Smooth muscle cell (in vitro differentiated cells): ENCODE measurements at regions not wholly inside any gene's neighbourhood (a gene's known extent, or its start where the extent isn't known, plus 50 kb on each side); places are given as distances from the start of the nearest gene placed in this dataset.
"Not testable (repeated sequence)": the region's sequence is repeated elsewhere in the genome, so short reads cannot be mapped to it uniquely, and the experiment has no call there.

Experiments
- DNase-seq: peaks from one replicate; lab custom pipeline; 2025; ENCODE audit not compliant: unreplicated experiment; lab: John Stamatoyannopoulos, UW
- H2AFZ ChIP-seq: fragments of 200-600 bp; sonication (generic); 2 replicates; pipeline ENCODE4 v1.6.0; 2016; ENCODE audit warnings: antibody characterized with exemption, low read depth, mild to moderate bottlenecking
- H3F3A ChIP-seq: fragments of 200-600 bp; sonication (generic); 2 replicates; pipeline ENCODE4 v1.6.0; 2017; ENCODE audit warnings: antibody characterized with exemption, low read depth
- H3K27ac ChIP-seq: fragments of 200-600 bp; sonication (generic); 2 replicates; pipeline ENCODE4 v1.5.1; 2016; ENCODE audit warnings: low read depth, mild to moderate bottlenecking
- H3K27me3 ChIP-seq: fragments of 200-600 bp; sonication (generic); 2 replicates; pipeline ENCODE4 v1.6.1; 2016; ENCODE audit warnings: low read depth, mild to moderate bottlenecking
- H3K36me3 ChIP-seq: fragments of 200-600 bp; sonication (generic); 2 replicates; pipeline ENCODE4 v1.5.1; 2016; ENCODE audit warnings: low read depth
- H3K4me1 ChIP-seq: fragments of 200-600 bp; sonication (generic); 2 replicates; pipeline ENCODE4 v1.5.1; 2016; ENCODE audit warnings: low read depth
- H3K4me2 ChIP-seq: fragments of 200-600 bp; sonication (generic); 2 replicates; pipeline ENCODE4 v1.6.0; 2016; ENCODE audit warnings: mild to moderate bottlenecking
- H3K4me3 ChIP-seq: fragments of 200-600 bp; sonication (generic); 2 replicates; pipeline ENCODE4 v1.5.1; 2016; ENCODE audit warnings: mild to moderate bottlenecking
- H3K79me2 ChIP-seq: fragments of 200-600 bp; sonication (generic); 2 replicates; pipeline ENCODE4 v1.6.0; 2016; ENCODE audit warnings: low read depth, mild to moderate bottlenecking
- H3K9ac ChIP-seq: fragments of 200-600 bp; sonication (generic); 2 replicates; pipeline ENCODE4 v1.6.0; 2016; ENCODE audit warnings: low read depth
- H3K9me3 ChIP-seq: fragments of 200-600 bp; sonication (generic); replicated peaks from 2 replicates; pipeline ENCODE4 v1.5.1; 2016; ENCODE audit warnings: low read depth
- H4K20me1 ChIP-seq: fragments of 200-600 bp; sonication (generic); 2 replicates; pipeline ENCODE4 v1.6.0; 2016; ENCODE audit warnings: low read depth
- CTCF ChIP-seq: fragments of 200-600 bp; sonication (generic); IDR thresholded peaks from 2 replicates; pipeline ENCODE4 v1.5.1; 2017; ENCODE audit warnings: borderline replicate concordance, mild to moderate bottlenecking, antibody characterized with exemption; ENCODE audit not compliant: insufficient read depth, poor library complexity, severe bottlenecking
- WGBS: methylation state at CpG from one replicate; pipeline ENCODE4 v1.1.7; 2016; ENCODE audit warnings: low lambda C conversion rate; 5-methylcytosine and 5-hydroxymethylcytosine counted together

- Histone ChIP-seq H3K4me1 (no peaks in the 10 kb centered on the region), H4K20me1 (no peaks in the 10 kb centered on the region), H2AFZ (no peak overlapping the region), H3K4me3 (no peak overlapping the region), H3K27ac (no peak overlapping the region), H3F3A (no peaks in the 10 kb centered on the region), H3K27me3 (no peaks in the 10 kb centered on the region), H3K9ac (no peak overlapping the region), H3K9me3 (no peaks in the 10 kb centered on the region), H3K36me3 (no peaks in the 10 kb centered on the region), H3K4me2 (no peak overlapping the region), H3K79me2 (no peaks in the 10 kb centered on the region)
- TF ChIP-seq CTCF, result no peak
- DNase-seq, result no peak
- 89% methylated on average over 8 of the region's 8 CpGs for WGBS
Measured at GRCh38 chr4:55272589-55272988, 73.5 kb upstream of the SRD5A3 start.

- H3K27ac ChIP-seq, result no peak overlapping the region
- no peak for TF ChIP-seq CTCF
Measured at GRCh38 chr4:55277011-55277410, 69.0 kb upstream of the SRD5A3 start.

GRCh38 chr4:55278316-55278715 lies 67.7 kb upstream of the SRD5A3 start:
- Histone ChIP-seq H3K9me3 (peaks cover 2% of the 10 kb centered on the region), H3K36me3 (no peaks in the 10 kb centered on the region), H2AFZ (no peak overlapping the region), H3K79me2 (no peaks in the 10 kb centered on the region), H3K4me1 (no peaks in the 10 kb centered on the region), H4K20me1 (no peaks in the 10 kb centered on the region), H3K27me3 (no peaks in the 10 kb centered on the region), H3F3A (no peaks in the 10 kb centered on the region), H3K4me2 (no peak overlapping the region), H3K27ac (no peak overlapping the region), H3K4me3 (no peak overlapping the region), H3K9ac (no peak overlapping the region)
- DNase-seq, result no peak
- 92% methylated on average over 1 of the region's 1 CpG for WGBS
- no peak for TF ChIP-seq CTCF

More at GRCh38 chr4:55277011-55277410, 69.0 kb upstream of the SRD5A3 start:
- H3F3A ChIP-seq, result no peaks in the 10 kb centered on the region
- no peaks in the 10 kb centered on the region for H3K27me3 ChIP-seq
- H2AFZ ChIP-seq, result no peak overlapping the region
- H4K20me1 ChIP-seq, result no peaks in the 10 kb centered on the region
- no peak overlapping the region for H3K9ac ChIP-seq
- H3K9me3 ChIP-seq, result no peaks in the 10 kb centered on the region
- H3K4me1 ChIP-seq, result no peaks in the 10 kb centered on the region
- no peak overlapping the region for H3K4me2 ChIP-seq
- no peaks in the 10 kb centered on the region for H3K79me2 ChIP-seq
- 97% methylated on average over 2 of the region's 2 CpGs for WGBS
- no peaks in the 10 kb centered on the region for H3K36me3 ChIP-seq
- DNase-seq, result no peak
- H3K4me3 ChIP-seq, result no peak overlapping the region

DNA sequence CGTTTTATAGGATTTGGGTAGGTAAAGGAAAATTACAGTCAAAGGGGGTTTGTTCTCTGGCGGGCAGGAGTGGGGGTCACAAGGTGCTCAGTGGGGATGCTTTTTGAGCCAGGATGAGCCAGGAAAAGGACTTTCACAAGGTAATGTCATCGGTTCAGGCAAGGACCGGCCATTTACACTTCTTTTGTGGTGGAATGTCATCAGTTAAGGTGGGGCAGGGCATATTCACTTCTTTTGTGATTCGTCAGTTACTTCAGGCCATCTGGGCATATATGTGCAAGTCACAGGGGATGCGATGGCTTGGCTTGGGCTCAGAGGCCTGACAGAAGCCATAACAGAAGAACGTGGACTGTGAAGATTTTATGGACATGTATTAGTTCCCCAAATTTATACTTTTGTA lies 65.6 kb upstream of the SRD5A3 start:
- H3F3A ChIP-seq, H3K27ac ChIP-seq, H3K79me2 ChIP-seq, H3K4me3 ChIP-seq, H3K4me2 ChIP-seq, DNase-seq, H2AFZ ChIP-seq, H3K4me1 ChIP-seq, H3K27me3 ChIP-seq, H3K36me3 ChIP-seq, H3K9ac ChIP-seq, H4K20me1 ChIP-seq: not testable (repeated sequence)
- 64% methylated on average over 7 of the region's 7 CpGs for WGBS
- H3K9me3 ChIP-seq, result peaks cover 11% of the 10 kb centered on the region

DNA sequence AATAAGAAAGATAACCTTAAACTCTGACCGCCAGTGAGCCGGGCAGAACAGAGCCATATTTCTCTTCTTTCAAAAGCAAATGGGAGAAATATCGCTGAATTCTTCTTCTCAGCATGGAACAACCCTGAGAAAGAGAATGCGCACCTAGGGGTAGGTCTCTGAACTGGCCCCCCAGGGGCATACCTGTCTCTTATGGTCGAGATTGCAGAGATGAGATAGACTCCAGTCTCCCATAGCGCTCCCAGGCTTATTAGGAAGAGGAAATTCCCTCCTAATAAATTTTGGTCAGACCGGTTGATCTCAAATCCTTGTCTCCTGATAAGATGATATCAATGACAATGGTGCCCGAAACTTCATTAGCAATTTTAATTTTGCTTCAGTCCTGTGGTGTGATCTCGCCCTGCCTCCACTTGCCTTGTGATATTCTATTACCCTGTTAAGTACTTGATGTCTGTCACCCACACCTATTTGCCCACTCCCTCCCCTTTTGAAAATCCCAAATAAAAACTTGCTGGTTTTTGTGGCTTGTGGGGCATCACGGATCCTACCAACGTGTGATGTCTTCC lies 64.8 kb upstream of the SRD5A3 start:
- H3K79me2 ChIP-seq, H3K4me2 ChIP-seq, H3K4me3 ChIP-seq, H3K9ac ChIP-seq, H3K27me3 ChIP-seq, H4K20me1 ChIP-seq, H3K27ac ChIP-seq, H2AFZ ChIP-seq, DNase-seq, H3K4me1 ChIP-seq, H3F3A ChIP-seq, H3K36me3 ChIP-seq: not testable (repeated sequence)
- WGBS, result 59% methylated on average over 11 of the region's 11 CpGs
- H3K9me3 ChIP-seq, result peaks cover 17% of the 10 kb centered on the region
